ENCODE measurements at regions not wholly inside any gene's neighbourhood (a gene's known extent, or its start where the extent isn't known, plus 50 kb on each side); places are given as distances from the start of the nearest gene placed in this dataset.
"Not testable (repeated sequence)": the region's sequence is repeated elsewhere in the genome, so short reads cannot be mapped to it uniquely, and the experiment has no call there.

GRCh38 chrY:21600170-21600569 is 65.5 kb downstream of the RBMY1A1 start:
- no peak for DNase-seq
- intact Hi-C loops (cut with DNase I) = no loop called here

GRCh38 chrY:21601524-21601923 is 66.8 kb downstream of the RBMY1A1 start:
- intact Hi-C loops (cut with DNase I) = no loop called here
- no peak for DNase-seq

DNA sequence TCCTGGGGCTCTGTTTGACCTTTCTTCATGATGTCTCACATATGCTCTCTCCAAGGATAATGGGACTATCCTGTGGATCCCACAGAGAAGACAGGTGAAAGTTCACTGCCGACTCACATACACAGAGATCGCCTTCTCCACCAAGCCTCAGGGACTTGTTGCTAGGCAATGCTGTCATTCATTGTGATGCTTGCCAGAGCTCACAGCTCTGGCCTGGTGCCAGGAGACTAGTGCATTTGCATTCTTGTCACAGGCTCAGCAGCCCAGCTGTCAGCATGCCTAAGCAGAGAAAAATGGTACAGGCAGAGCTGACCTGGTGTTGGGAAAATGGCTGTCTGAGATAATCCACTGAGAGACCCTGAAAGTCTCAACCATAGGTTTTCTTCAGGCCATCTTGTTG is 67.9 kb downstream of the RBMY1A1 start:
- intact Hi-C loops (cut with DNase I) = no loop called here
- DNase-seq = peak in 3 of 10 donors; percentile 66 to 80 (median 71)

- intact Hi-C loops (cut with DNase I) = no loop called here
- no peak for DNase-seq
These were observed 101.5 kb downstream of the RBMY1A1 start for GRCh38 chrY:21636137-21636536.

DNA sequence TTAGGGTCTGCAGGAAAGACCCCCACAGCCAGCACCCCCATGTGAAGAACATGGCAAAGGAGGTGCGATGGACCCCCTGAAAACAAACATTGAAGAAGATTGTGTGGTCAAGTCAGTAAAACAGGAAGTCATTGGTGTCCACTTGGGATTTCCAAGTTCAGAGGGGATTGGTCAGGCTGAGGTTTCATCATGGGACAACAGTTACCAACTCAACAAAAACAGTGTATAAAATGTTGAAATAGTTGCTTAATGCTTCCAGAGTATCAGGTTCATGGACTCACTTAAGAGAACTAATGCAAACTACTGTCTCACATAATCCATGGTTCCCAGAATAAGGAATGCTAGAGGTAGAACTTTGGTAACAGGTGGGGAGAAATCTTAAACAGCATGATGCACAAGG is 115.8 kb downstream of the RBMY1A1 start:
- intact Hi-C loops (cut with DNase I) = no loop called here
- DNase-seq = no peak

DNA sequence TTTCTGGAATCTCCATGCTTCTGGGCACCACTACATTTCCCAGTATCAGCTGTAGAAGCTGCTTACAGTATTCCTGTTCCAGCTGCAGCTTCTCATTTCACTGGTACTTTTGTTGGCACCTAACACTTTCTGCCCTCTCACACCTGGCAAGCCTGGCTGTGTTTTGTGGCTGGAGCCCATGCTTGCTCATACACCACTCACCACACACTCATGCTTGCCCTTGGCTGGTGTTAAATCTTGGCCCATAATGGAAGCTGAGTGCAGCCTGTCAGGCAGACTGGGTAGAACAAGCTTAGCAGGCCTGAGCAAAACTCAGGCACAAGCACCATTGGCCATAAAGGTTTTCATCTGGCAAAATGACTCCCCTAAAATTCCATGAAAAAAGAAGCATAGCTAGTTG is 124.4 kb downstream of the RBMY1A1 start:
- intact Hi-C loops (cut with DNase I) = not testable (repeated sequence)

GRCh38 chrY:21679590-21679989 is 144.9 kb downstream of the RBMY1A1 start:
- intact Hi-C loops (cut with DNase I); DNase-seq: not testable (repeated sequence)

More for the DNA sequence above, 124.4 kb downstream of the RBMY1A1 start:
- not testable (repeated sequence) for DNase-seq

DNA sequence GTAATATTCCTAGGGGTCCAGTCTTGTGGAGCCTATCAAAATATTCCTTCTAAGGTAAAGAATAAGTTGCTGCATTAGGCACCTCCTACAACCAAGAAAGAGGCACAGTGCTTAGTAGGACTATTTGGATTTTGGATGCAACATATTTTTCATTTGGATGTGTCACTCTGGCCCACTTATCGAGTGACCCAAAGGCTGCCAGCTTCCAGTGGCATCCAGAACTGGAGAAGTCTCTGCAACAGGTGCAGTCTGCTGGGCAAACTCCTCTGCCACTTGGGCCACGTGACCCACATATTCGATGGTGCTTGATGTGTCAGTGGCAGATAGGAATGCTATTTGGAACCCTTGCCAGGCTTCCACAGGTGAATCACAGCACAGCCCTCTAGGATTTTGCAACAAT is 151.7 kb downstream of the RBMY1A1 start:
- DNase-seq; intact Hi-C loops (cut with DNase I): not testable (repeated sequence)

- intact Hi-C loops (cut with DNase I); DNase-seq: not testable (repeated sequence)
These were observed 167.3 kb downstream of the RBMY1A1 start for GRCh38 chrY:21701951-21702350.

- intact Hi-C loops (cut with DNase I); DNase-seq: not testable (repeated sequence)
These were observed 168.2 kb downstream of the RBMY1A1 start for GRCh38 chrY:21702927-21703326.

GRCh38 chrY:21705309-21705708 is 170.6 kb downstream of the RBMY1A1 start:
- intact Hi-C loops (cut with DNase I) = no loop called here
- no peak for DNase-seq

DNA sequence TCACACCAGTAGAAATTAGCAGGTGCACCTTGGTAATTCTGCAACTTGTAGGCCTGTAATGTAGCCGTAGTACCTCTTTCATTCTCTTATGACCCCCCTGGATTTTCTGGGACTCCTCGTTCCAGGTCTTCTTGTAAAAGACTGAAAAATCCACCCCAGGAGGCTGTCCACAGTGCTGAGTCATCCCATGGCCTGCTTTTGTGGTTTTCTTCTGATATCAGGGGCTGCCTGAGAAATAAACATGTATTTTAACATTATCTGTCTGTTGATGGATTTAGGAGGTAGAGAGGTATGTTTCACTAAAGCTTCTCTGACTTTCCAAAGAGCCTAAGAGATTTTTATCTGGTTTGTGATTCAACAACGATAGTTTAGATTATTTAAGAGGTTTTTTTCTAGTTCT is 171.9 kb downstream of the RBMY1A1 start:
- DNase-seq; intact Hi-C loops (cut with DNase I): not testable (repeated sequence)

GRCh38 chrY:21735489-21736060 is 158.8 kb downstream of the RBMY1D start:
- intact Hi-C loops (cut with DNase I); DNase-seq: not testable (repeated sequence)

DNA sequence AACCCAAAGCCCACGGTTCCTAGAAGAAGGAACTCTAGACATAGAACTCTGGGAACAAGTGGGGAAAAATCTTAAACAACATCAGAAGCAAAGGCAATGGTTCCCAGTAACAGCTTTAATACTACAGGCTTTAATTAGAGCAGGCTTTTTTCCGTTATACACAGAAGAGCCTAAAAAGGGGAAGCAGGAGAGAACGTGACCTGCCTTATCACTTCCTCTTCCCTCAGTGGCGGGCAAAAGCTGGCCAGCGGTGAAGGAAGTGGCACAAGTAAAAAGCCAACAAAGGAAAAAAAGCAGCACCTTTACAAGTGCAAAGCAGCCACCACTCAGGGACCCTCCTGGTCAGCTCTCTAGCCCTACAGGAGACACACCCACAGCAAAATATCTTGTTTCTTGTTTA is 149.3 kb downstream of the RBMY1D start:
- DNase-seq; intact Hi-C loops (cut with DNase I): not testable (repeated sequence)

DNA sequence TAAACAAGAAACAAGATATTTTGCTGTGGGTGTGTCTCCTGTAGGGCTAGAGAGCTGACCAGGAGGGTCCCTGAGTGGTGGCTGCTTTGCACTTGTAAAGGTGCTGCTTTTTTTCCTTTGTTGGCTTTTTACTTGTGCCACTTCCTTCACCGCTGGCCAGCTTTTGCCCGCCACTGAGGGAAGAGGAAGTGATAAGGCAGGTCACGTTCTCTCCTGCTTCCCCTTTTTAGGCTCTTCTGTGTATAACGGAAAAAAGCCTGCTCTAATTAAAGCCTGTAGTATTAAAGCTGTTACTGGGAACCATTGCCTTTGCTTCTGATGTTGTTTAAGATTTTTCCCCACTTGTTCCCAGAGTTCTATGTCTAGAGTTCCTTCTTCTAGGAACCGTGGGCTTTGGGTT is 134.1 kb downstream of the RBMY1D start:
- intact Hi-C loops (cut with DNase I); DNase-seq: not testable (repeated sequence)

DNA sequence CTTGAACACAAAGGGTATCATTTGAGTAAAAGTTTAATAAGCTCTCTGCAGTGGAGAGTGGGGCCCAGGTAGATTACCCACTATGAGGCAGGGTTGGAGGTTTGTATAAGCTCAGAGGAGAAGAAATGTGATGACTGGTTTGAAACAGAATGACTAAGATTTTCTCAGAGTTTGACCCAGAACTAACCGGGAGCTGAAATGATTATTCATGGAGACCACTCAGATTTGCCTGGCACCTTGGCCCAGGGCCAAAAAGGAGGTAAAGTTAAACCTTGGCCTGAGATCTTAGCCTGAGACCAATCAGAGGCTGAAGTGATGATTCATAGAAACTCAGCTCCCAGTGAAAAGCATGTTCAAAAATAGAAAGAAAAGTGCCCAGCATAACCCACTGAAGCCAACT is 126.5 kb downstream of the RBMY1D start:
- intact Hi-C loops (cut with DNase I); DNase-seq: not testable (repeated sequence)

DNA sequence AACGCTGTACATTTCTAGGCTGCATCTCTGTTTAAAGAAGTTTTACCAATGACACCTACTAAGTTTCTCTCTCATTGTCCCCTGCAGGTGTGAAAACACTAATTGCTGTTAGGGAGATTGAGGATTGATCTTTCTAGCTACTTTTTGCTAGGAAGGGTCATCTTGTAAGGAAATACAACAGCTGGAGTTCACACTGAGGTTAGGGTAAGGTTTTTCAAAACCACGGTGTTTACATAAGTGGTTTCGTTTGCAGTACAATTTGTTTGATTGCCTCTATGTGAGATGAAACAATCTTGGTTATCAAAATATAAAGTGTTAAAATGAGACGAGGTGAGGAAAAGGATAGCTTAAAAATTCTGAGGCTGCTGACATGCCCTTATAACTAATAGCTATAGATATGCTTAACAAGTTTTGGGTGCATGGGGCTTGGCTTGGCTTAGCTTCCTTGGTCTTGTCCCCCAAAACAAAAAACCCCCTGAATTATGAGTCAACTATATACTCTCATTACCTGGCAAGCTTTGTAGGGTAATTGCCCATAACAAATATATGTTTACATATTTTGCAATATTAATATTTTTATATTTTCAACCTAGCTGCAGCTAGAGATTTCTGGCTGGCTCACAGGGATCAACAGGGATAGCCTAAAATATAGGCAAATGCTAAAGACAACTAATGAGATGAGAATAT is 112.0 kb downstream of the RBMY1D start:
- DNase-seq; intact Hi-C loops (cut with DNase I): not testable (repeated sequence)

DNA sequence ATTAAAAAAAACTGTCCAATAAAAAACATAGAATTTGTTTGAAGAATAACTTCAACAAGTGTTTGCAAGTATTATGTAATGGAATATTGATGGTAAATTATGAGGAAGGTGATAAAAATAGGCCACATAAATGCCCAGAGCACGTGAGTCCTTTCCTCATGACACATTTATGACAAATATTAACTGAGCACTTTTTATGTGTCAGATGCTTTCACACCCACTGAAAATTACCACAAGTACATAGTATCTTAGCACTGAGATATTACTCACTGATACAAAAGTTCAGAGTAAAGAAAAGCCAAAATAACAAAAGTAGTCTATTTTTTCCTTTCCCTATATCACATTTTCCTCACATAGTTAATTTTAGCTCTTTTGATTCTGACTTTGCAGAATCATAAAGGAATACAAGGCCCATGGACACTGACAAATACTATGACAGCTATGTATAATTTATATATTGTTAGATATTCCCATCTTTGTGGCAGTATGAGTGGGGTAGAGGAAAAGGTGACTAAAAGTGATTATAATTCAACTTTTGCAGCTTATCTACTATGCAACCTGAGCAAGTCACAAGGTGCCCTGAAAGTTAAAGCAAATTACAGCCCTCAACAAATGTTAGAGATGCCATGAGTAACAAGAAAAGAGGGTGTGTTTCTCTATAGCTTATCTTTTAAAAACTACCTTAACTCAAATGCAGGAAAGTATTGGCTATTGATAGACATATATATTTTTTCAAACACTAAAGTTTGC is 80.7 kb downstream of the RBMY1D start:
- intact Hi-C loops (cut with DNase I) = no loop called here
- no peak for DNase-seq

DNA sequence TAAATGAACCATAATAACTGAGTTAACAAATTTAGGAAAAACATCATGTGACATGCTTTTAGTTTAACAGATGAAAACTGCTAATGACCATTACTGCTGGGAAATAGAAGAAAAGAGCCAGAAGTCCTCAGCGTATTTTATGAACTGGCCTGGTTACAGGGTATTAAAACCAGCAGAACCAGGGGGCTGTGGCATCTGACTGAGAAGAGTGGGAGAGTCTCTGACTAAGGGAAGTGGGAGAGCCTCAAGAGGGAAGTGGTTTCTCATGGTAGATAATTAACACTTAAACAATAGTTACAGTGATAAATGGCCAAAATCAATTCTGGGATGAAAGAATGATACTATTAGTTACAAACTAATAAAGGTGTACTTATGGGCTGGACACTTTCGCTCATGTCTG is 79.8 kb downstream of the RBMY1D start:
- no peak for DNase-seq
- intact Hi-C loops (cut with DNase I) = no loop called here

DNA sequence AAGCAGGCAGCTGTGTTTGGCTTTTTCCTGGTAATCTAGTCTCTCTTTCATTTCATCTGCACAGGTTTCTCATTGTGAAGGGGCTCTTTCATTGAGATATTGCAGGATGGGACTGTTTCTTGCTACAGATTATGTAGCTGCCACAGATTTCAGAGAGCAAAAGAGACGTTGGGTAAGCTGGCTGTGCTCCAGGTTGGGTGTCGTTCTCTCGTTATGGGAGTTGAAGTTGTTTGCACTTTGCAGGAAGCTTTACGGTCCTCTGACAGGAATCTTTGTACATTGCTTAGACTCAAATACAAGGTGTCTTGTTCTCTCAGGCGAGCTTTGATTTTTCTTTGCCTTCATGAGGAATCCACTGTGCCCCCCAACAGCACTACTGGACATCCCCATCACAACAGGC is 72.4 kb downstream of the RBMY1D start:
- no peak for DNase-seq
- intact Hi-C loops (cut with DNase I) = no loop called here

GRCh38 chrY:21827593-21827992 is 66.7 kb downstream of the RBMY1D start:
- intact Hi-C loops (cut with DNase I) = no loop called here
- DNase-seq = no peak
